ENCODE measurements at regions not wholly inside any gene's neighbourhood (a gene's known extent, or its start where the extent isn't known, plus 50 kb on each side); places are given as distances from the start of the nearest gene placed in this dataset.
"Not testable (repeated sequence)": the region's sequence is repeated elsewhere in the genome, so short reads cannot be mapped to it uniquely, and the experiment has no call there.

DNA sequence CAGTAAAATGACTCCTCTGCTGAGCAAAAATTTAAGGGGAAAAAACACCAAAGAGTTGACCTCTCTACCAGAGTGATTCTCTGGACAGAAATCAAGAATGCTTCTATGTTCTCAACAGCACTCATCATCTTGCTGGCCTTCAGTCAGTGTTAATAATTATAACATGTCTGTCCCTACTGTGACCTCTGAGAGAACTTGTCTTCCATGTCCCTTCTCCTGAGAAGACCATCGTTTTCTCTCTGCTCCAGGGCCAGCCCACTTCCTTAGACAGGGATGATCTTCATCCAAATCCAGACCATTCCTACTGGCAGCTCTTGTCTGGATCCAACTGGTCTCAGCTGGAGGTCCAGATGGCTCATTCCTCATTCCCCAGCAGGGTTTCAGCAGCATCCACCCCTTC, 139.0 kb upstream of the NECTIN3 start:
- no peak overlapping the region for H3K4me3 ChIP-seq (ENCODE audit: low read depth, low read length)
- in situ Hi-C loops (cut with HindIII; ENCODE audit: low sequenced_read_pairs) = no loop called here
- TF ChIP-seq, protein P1, sequence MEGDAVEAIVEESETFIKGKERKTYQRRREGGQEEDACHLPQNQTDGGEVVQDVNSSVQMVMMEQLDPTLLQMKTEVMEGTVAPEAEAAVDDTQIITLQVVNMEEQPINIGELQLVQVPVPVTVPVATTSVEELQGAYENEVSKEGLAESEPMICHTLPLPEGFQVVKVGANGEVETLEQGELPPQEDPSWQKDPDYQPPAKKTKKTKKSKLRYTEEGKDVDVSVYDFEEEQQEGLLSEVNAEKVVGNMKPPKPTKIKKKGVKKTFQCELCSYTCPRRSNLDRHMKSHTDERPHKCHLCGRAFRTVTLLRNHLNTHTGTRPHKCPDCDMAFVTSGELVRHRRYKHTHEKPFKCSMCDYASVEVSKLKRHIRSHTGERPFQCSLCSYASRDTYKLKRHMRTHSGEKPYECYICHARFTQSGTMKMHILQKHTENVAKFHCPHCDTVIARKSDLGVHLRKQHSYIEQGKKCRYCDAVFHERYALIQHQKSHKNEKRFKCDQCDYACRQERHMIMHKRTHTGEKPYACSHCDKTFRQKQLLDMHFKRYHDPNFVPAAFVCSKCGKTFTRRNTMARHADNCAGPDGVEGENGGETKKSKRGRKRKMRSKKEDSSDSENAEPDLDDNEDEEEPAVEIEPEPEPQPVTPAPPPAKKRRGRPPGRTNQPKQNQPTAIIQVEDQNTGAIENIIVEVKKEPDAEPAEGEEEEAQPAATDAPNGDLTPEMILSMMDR (IDR thresholded peaks at IDR 0.05; ENCODE audit: low read depth, low read length, missing control alignments) = no peak
- DNase-seq (ENCODE audit: low read depth) = no peak

DNA sequence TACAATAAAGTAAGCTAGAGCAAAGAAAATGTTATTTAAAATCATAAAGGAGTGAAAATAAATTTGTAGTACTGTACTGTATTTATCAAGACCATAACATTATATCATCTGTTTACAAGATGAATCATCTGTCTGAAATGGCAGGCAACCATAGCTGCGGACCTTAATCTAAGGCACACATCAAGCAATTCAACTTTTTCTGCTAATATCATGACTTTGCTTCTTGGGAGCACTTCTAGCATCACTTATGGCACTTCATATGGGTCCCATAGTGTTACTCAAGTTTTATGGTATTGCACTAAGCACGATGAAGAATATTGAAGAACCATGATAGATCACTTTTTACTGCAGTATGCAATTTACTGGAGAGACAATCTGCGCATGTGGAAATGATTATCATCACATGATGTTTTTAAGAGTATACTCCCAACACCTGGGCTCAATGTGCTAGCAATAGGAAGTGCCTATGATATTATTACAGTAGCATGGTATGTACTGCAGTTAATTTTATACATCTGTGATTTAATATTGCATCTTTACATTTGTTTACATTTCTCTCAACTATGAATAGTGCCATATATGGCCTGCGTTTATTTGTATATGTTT, 137.7 kb upstream of the NECTIN3 start:
- no peak for DNase-seq (ENCODE audit: low read depth)
- in situ Hi-C loops (cut with HindIII; ENCODE audit: low sequenced_read_pairs) = no loop called here
- no peak overlapping the region for H3K4me3 ChIP-seq (ENCODE audit: low read depth, low read length)
- TF ChIP-seq, protein P1 (IDR thresholded peaks at IDR 0.05; ENCODE audit: low read depth, low read length, missing control alignments) = no peak

DNA sequence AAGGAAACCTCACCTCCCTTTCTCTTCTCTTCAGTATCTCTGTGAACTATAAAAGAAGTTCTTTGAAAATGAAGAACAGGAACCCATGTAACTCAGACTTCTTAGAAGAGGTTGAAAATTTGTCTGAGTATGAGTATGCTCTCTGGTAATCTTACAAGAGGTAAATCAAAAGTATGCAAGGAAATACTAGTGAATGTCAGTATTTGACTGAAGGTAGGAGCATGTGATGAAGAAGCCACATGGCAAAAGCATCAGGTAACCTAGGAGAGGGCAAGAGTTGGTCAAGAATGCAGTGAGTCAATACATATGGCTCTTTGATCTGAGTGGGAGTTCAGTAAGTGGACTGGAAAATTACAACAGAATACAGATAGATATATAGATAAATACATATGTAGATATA, 133.0 kb upstream of the NECTIN3 start:
- TF ChIP-seq, protein P1 (IDR thresholded peaks at IDR 0.05; ENCODE audit: low read depth, low read length, missing control alignments) = no peak
- in situ Hi-C loops (cut with HindIII; ENCODE audit: low sequenced_read_pairs) = no loop called here
- DNase-seq (ENCODE audit: low read depth) = no peak
- H3K4me3 ChIP-seq (ENCODE audit: low read depth, low read length) = no peak overlapping the region

DNA sequence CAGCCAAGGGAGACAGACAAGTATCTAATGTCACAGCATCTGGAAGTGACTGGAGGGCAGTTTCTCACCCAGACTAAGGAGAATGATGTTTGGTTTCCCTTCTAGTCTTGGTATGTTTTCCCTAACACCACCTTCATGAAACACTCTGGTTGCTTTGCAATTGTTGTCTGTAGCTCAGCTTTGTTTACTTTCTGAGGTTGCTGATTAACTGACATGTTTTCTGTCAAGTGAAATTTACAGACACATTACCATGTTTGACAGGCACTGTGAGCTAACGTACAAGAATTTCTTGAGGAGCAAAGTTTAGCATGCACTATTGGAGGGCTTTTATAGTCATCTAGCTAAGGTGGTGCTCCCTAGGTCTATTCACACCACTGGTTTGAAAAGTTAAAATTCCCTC, 131.6 kb upstream of the NECTIN3 start:
- TF ChIP-seq, protein P1 (IDR thresholded peaks at IDR 0.05; ENCODE audit: low read depth, low read length, missing control alignments) = no peak
- in situ Hi-C loops (cut with HindIII; ENCODE audit: low sequenced_read_pairs) = no loop called here

DNA sequence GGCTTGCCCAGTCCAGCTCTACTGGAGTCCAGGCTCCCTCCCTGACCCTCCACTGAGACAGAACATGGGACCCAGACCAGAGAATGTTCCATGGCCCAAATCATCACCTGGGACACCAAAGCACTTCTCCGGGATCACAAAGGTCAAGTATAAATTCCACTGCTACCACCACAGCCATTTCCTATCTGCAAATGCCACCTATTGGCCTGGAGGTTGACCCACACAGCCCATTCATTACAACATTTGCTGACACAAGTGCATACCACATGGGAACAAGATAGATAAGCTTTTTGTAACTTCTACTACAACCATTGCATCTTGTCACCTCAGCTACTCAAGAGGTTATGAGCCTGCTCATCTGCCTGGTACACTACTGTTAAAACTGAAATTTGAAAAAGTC, 126.8 kb upstream of the NECTIN3 start:
- TF ChIP-seq, protein P1 (IDR thresholded peaks at IDR 0.05; ENCODE audit: low read depth, low read length, missing control alignments) = no peak
- DNase-seq (ENCODE audit: low read depth) = no peak
- in situ Hi-C loops (cut with HindIII; ENCODE audit: low sequenced_read_pairs) = no loop called here
- no peak overlapping the region for H3K4me3 ChIP-seq (ENCODE audit: low read depth, low read length)

More for the DNA sequence above, 131.6 kb upstream of the NECTIN3 start:
- no peak for DNase-seq (ENCODE audit: low read depth)
- no peak overlapping the region for H3K4me3 ChIP-seq (ENCODE audit: low read depth, low read length)

DNA sequence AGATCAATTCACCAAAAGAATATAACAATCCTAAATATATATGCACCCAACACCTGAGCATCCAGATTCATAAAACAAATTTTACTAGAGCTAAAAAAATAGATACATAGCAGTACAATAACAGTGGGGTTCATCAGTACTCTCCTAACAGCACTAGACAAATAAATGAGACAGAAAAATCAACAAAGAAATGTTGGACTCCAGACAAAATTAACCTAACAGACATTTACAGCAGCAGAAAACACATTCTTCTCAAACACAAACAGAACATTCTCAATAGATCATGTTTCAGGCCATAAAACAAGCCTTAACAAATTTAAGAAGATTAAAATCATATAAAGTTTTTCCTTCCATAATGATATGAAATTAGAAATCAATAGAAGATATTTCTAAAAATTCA, 124.8 kb upstream of the NECTIN3 start:
- no peak for DNase-seq (ENCODE audit: low read depth)

DNA sequence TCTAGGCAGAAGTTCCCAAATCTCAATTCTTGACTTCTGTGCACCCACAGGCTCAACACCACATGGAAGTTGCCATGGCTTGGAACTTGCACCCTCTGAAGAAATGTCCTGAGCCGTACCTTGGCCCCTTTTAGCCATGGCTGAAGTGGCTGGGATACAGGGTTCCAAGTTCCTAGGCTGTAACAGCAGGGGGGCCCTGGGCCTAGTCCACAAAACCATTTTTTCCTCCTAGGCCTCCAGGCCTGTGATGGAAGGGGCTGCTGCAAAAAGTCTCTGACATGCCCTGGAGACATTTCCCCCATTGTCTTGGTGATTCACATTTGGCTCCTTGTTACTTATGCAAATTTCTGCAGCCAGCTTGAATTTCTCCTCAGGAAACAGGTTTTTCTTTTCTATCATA, 122.4 kb upstream of the NECTIN3 start:
- H3K4me3 ChIP-seq (ENCODE audit: low read depth, low read length); DNase-seq (ENCODE audit: low read depth); in situ Hi-C loops (cut with HindIII; ENCODE audit: low sequenced_read_pairs): not testable (repeated sequence)

More for the DNA sequence above, 124.8 kb upstream of the NECTIN3 start:
- in situ Hi-C loops (cut with HindIII; ENCODE audit: low sequenced_read_pairs) = no loop called here
- TF ChIP-seq, protein P1 (IDR thresholded peaks at IDR 0.05; ENCODE audit: low read depth, low read length, missing control alignments) = no peak
- H3K4me3 ChIP-seq (ENCODE audit: low read depth, low read length) = no peak overlapping the region

Measured in astrocyte of the cerebellum (primary cell).